ENCODE measurements at regions not wholly inside any gene's neighbourhood (a gene's known extent, or its start where the extent isn't known, plus 50 kb on each side); places are given as distances from the start of the nearest gene placed in this dataset.

DNA sequence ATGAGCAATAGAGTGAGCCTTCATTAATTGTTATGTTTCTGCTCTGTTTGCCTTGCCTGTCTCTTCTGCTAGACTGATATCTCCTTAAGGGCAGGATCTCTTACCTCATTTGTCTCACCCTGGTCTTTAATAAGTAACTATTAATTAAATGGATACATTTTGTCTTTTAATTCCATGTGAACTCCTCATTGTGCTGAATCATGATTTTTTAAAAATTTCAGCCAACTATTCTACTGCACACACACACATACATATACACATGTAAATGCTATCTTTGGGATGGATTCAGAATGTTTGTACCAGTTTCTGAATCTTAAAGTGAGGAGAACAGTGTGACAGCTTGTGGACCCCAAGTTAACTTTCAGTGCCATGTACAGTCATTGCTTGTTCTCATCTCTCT is 731.1 kb upstream of the MAP3K7 start:
- DNase-seq, result no peak

DNA sequence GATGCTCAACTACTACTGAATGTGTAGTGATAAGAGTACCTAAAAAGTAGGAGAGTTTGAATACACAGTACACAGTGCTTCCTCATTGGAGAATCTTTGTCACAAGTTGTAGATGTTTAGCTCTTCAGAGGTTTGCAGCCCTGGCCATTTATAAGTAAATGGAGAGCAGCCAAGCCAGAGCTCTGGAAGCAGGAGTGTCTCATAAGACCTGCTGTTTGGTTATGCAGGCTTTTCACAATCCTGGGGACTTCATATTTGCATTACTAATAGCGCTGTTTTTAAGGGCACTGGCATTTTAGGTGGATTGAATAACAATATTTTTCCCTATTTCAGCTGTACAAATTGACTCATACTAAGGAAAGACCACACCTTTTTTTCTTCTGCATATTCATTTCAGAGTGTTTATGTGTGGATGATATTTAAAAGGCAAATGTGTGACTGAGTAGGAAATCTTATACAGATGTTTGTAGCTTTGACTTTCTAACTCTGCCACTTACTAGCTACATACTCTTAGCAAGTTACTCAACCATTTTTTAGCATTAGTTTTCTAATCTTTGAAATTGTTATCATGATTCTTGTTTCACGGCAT is 730.5 kb upstream of the MAP3K7 start:
- peak; percentile 35 for DNase-seq

DNA sequence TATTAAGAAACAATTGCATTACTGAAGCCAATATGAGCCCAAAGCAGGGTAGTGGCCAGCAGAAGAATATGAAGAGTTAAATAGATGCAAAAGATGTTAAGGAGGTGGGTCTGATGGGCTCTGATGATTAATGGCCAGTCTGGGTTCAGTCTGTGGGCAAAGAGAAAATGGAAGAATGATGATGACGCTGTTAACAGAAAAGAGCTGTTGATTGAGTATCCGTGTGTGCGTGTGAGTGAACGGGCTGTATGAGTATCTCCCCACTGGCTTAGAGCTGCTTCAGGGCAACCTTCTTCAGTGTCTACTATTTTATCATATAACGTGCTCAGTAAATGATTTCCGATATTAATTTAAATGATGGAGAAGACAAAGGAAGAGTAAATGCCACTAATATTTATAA is 723.3 kb upstream of the MAP3K7 start:
- DNase-seq, result no peak

DNA sequence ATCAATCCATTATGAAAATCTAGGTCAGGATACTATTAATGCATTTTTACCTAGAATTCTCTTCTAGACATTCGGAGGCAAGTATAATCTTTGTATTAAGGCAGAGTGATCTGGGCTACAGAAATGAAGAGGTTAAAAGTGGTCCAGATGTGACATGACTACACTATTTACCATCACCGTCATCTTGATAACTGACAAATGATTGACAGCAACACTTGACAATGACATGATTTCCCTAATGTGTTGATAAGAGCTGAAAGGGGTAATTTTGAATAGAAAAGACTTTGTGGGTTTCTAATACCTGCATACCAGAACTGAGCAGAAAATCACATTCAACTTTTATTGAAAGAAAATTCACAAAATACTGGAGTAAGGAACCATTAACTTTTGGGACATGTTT is 718.9 kb upstream of the MAP3K7 start:
- DNase-seq, result no peak

DNA sequence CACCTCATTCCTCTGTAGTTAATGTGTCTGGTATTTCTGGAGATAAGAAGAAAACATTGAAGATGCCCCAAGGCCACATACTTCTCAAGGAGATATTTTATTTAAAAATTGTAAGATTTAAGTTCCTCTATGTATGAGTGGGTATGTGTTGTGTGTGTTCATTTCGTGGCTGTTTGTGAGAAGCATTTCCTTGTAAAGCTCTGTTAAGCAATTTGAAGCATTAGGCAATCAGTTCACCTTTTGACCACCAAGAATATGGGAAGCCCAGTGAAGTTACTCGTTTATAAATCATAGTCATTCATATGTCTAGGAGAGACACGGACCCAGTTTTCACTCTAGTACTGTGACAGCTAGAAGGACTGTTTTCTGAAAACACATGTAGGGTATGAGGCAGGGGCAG is 717.6 kb upstream of the MAP3K7 start:
- no peak for DNase-seq

- DNase-seq, result no peak
Observed at GRCh38 chr6:91303326-91303725, 716.5 kb upstream of the MAP3K7 start.

- DNase-seq, result no peak
Observed at GRCh38 chr6:91299544-91300491, 712.9 kb upstream of the MAP3K7 start.

- no peak for DNase-seq
Observed at GRCh38 chr6:91298543-91299145, 711.8 kb upstream of the MAP3K7 start.

- no peak for DNase-seq
Observed at GRCh38 chr6:91293395-91293794, 706.5 kb upstream of the MAP3K7 start.

GRCh38 chr6:91291071-91291470 is 704.2 kb upstream of the MAP3K7 start:
- no peak for DNase-seq

DNA sequence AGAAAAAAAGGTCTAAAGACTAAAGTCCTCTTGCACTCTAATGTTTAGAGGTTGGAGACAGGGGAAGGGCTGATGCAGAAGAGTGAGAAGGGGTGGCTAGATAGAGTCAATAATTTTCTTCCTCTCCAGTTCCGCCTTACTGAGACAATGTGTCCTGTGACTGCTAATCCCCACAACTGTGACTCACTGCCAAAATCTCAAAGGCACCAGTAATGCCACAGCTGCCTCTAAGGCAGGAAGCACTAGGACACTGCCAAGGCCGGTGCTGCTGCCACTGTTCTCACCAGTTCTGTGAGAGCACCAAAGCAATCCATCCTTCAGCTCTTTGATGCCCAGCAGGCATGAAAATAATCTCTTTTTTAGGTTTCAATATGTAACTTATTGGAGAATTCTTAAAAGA is 701.9 kb upstream of the MAP3K7 start:
- no peak for DNase-seq

GRCh38 chr6:91281901-91282300 is 695.0 kb upstream of the MAP3K7 start:
- no peak for DNase-seq

GRCh38 chr6:91280494-91280830 is 693.6 kb upstream of the MAP3K7 start:
- no peak for DNase-seq

DNA sequence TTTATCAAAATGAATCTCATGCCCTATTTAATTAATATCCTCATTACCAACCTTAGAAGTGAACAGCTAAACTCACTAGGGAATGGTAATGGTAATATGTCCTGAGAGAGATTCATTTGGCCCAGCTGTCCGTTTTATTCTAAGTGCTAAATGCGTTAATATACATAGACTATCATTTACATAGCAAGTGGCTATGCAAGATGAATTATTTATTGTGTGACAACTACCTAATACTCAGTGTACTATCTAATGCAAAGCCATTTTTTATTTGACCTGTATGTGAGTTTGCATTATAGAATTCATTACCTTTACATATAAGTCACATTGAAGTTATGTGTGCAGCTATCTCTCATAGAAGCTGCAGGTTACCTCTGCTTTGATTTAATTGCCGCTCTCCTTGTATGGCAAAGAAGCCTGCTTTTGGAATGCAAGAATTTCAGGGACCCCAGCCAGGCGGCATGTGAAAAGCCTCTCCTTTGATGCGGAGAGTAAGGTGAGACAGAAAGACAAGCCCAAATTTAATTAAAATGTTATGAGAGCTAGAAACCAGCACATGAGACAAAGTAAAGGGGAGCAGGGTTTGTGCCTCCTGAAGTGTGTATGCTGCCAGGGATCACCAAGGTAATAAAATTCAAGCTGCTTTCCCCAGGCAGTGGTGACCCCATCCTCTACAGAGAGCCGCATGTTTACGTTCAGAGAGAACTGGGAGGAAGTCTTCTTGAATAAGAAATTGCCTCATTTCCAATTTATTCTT is 693.0 kb upstream of the MAP3K7 start:
- DNase-seq, result no peak

DNA sequence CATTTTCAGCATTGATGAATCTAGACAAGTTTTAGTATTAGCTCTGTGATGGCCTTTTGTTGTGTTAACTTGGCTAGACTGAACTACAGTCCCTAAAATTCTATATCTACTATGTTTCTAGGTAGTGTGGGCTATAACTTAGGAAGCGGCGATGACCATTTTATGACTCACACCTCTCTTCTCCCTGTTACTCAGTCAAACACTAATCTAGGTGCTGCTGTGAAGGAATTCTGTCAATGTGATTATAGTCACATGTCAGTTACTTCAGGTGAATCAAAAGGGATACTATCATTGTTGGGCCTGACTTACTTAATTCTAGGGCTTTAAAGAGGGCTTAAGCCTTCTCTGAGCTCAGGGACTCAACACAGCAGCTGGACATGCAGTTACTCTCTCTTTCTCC is 691.5 kb upstream of the MAP3K7 start:
- DNase-seq, result no peak

DNA sequence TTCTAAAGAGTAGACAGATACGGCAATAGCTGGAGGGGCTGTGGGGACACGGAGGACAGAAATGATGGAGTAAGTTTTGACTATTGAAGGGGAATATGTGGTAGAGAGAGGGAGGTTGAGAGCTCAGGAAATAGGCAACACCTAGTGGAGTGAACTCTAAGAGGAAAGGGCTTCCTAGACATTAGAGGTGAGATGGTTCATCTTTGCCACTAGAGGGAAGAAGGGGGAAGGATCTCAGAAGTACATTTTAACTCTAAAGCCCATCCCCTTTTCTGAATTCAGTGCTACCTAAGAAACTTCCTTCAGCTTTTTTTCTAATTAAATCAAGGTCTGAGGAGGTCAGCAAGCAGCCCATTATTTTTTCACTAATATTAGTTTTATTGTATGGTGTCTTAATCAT is 689.4 kb upstream of the MAP3K7 start:
- DNase-seq, result no peak

DNA sequence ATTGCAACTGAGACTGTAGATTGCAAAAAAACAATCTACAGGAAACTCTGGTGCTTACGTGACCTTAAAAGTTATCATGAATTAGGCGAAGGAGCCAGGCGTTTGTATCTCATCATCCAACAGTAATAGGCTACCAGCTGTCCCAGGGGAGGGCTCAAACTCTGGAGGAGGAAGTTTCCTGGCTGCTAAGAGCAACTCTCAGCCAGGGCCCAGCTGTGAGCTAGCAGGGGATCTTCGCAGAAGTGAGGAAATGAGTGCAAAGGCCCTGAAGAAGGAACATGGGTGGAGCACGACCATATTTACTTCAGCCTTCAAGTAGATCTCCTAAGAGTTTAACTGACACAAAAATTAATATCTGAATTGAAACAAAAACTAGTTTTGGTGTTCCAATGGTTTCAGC is 686.9 kb upstream of the MAP3K7 start:
- DNase-seq, result no peak

DNA sequence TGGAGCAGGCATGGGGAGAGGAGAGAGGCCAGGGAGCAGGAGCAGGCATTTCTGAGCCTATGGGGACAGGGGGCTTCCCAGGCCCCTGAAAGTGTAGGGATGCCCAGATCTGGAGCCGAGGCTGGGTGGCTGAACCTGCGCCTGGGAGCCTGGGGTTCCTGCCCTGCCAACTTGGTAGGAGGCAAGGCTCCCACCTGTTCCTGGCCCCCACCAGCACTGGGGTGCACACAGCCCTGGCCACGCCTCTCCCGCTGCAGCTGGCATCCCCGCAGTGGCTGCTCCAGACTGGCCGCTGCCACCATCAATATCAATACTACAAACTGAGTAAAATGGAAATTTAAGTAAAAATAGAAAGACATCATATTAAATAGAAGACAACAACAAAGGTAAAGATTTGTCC is 684.9 kb upstream of the MAP3K7 start:
- DNase-seq, result no peak

DNA sequence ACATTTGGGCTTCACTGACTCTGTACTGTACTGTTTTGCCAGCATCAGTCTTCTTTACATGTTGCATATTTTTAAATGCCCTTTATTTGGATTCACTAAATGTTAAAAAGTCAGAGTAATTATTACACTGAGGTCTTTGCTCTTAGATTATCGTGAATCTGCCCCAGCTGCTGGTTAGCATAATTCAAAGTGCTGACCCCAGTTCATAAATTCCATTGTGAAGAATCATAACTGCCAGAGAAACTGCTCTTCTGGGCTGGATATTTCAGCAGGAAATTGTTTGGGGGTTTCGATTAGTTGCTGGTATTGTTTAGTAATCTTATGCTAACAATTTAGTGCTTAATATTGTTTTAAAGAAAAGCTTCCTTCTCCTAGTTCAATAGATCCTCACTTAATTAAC is 682.1 kb upstream of the MAP3K7 start:
- no peak for DNase-seq

- DNase-seq, result no peak
Observed at GRCh38 chr6:91267246-91267645, 680.4 kb upstream of the MAP3K7 start.

DNA sequence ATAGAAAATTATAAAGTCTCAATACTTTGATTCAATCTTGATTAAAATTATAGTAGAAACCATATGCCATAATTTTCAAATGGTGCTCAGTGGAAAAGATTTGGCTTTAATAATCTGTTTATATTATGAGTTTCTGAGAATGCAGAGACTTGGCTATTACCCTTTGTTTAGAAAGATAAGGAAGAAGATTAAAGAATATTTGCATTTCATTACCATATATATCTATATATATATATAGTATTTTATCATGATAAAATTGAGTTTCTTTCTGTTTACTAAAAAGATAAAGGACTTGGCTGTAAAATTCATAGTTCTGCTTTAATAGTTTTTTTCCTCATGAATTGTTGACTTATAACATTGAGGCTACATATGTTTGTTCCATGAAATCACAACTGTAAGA is 679.3 kb upstream of the MAP3K7 start:
- no peak for DNase-seq

GRCh38 chr6:91243436-91243835 is 656.6 kb upstream of the MAP3K7 start:
- no peak for DNase-seq

DNA sequence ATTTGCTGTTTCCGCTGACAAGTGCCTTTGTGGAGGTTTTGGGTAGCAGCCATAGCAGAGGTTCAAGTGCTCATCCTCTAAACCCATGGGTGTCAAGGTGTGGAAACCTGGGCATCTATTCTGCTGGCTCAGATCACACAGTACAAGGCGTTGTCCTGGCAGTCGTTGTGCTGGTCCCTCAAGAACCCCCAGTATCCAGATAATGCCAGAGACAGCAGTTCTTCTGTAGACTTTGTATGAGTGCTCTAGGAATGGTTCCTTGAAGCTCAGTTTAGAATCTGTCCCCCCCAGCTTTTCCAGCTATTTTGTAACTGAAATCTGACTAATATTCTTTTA is 655.7 kb upstream of the MAP3K7 start:
- DNase-seq, result no peak
